H9 (cell line): ENCODE measurements at regions not wholly inside any gene's neighbourhood (a gene's known extent, or its start where the extent isn't known, plus 50 kb on each side); places are given as distances from the start of the nearest gene placed in this dataset.

ENCODE experiments used
- DNase-seq: peaks from one replicate; pipeline ENCODE4 v3.0.0-alpha.2; 2017
- H2AFZ ChIP-seq: one replicate; pipeline ENCODE4 v1.6.1; 2013; ENCODE audit warnings: mild to moderate bottlenecking, low read length, control low read depth, moderate library complexity
- H2AK5ac ChIP-seq: 2 replicates; pipeline ENCODE4 v1.6.1; 2013; ENCODE audit warnings: low read length, control low read depth, mixed read lengths; ENCODE audit not compliant: insufficient read length
- H2BK120ac ChIP-seq: one replicate; pipeline ENCODE4 v1.6.1; 2013; ENCODE audit warnings: low read depth, mild to moderate bottlenecking, low read length, control low read depth, inconsistent platforms; ENCODE audit not compliant: poor library complexity, severe bottlenecking
- H2BK12ac ChIP-seq: 2 replicates; pipeline ENCODE4 v1.6.1; 2013; ENCODE audit warnings: low read length, control low read depth, mixed read lengths, low read depth; ENCODE audit not compliant: insufficient read length
- H2BK15ac ChIP-seq: 2 replicates; pipeline ENCODE4 v1.6.1; 2013; ENCODE audit warnings: low read depth, low read length, control low read depth
- H2BK20ac ChIP-seq: one replicate; pipeline ENCODE4 v1.6.1; 2013; ENCODE audit warnings: low read depth, mild to moderate bottlenecking, low read length, control low read depth, inconsistent platforms; ENCODE audit not compliant: poor library complexity, severe bottlenecking
- H2BK5ac ChIP-seq: 2 replicates; pipeline ENCODE4 v1.6.1; 2013; ENCODE audit warnings: low read length, control low read depth, mixed read lengths; ENCODE audit not compliant: insufficient read length
- H3K14ac ChIP-seq: 2 replicates; pipeline ENCODE4 v1.6.1; 2013; ENCODE audit warnings: low read length, control low read depth; ENCODE audit not compliant: insufficient read depth
- H3K18ac ChIP-seq: 2 replicates; pipeline ENCODE4 v1.6.1; 2013; ENCODE audit warnings: low read depth, mild to moderate bottlenecking, mixed read lengths, low read length, control low read depth; ENCODE audit not compliant: insufficient read length
- H3K23ac ChIP-seq: 2 replicates; pipeline ENCODE4 v1.6.1; 2013; ENCODE audit warnings: low read length, control low read depth, mixed read lengths, low read depth; ENCODE audit not compliant: insufficient read length
- H3K23me2 ChIP-seq: 2 replicates; pipeline ENCODE4 v1.6.1; 2013; ENCODE audit warnings: low read depth, mild to moderate bottlenecking, mixed read lengths, low read length, control low read depth; ENCODE audit not compliant: insufficient read length, poor library complexity, severe bottlenecking
- H3K27ac ChIP-seq: 2 replicates; pipeline ENCODE4 v1.5.1; 2013; ENCODE audit warnings: low read length, control low read depth, mixed read lengths, low read depth; ENCODE audit not compliant: insufficient read length
- H3K27me3 ChIP-seq: 2 replicates; pipeline ENCODE4 v1.6.1; 2013; ENCODE audit warnings: low read length, control low read depth, inconsistent platforms; ENCODE audit not compliant: insufficient read depth
- H3K4ac ChIP-seq: 2 replicates; pipeline ENCODE4 v1.6.1; 2013; ENCODE audit warnings: low read depth, mild to moderate bottlenecking, control low read depth, inconsistent platforms, low read length, moderate library complexity
- H3K4me1 ChIP-seq: 2 replicates; pipeline ENCODE4 v1.6.1; 2013; ENCODE audit warnings: low read length, control low read depth, inconsistent platforms; ENCODE audit not compliant: insufficient read depth
- H3K4me2 ChIP-seq: 2 replicates; pipeline ENCODE4 v1.6.1; 2013; ENCODE audit warnings: low read length, control low read depth, mixed read lengths; ENCODE audit not compliant: insufficient read length, insufficient read depth
- H3K56ac ChIP-seq: 2 replicates; pipeline ENCODE4 v1.6.1; 2013; ENCODE audit warnings: low read depth, mild to moderate bottlenecking, mixed read lengths, low read length, control low read depth; ENCODE audit not compliant: insufficient read length
- H3K79me1 ChIP-seq: 2 replicates; pipeline ENCODE4 v1.6.1; 2013; ENCODE audit warnings: low read depth, mild to moderate bottlenecking, moderate library complexity, low read length, control low read depth, inconsistent platforms; ENCODE audit not compliant: insufficient read depth, poor library complexity, severe bottlenecking
- H3K79me2 ChIP-seq: 2 replicates; pipeline ENCODE4 v1.6.1; 2013; ENCODE audit warnings: low read length, control low read depth, inconsistent platforms; ENCODE audit not compliant: insufficient read depth
- H3K9ac ChIP-seq: 2 replicates; pipeline ENCODE4 v1.6.1; 2013; ENCODE audit warnings: low read length, control low read depth, mixed read lengths; ENCODE audit not compliant: insufficient read length; ENCODE audit errors: extremely low read depth
- H3K9me3 ChIP-seq: one replicate; pipeline ENCODE4 v1.6.1; 2013; ENCODE audit warnings: low read depth, low read length, inconsistent platforms; ENCODE audit not compliant: control insufficient read depth
- H3T11ph ChIP-seq: one replicate; pipeline ENCODE4 v1.6.1; 2013; ENCODE audit warnings: mild to moderate bottlenecking, low read length, control low read depth, inconsistent platforms
- H4K20me1 ChIP-seq: one replicate; pipeline ENCODE4 v1.6.1; 2013; ENCODE audit not compliant: control insufficient read depth, insufficient read length, insufficient read depth
- H4K5ac ChIP-seq: 2 replicates; pipeline ENCODE4 v1.6.1; 2013; ENCODE audit warnings: low read depth, mild to moderate bottlenecking, mixed read lengths, low read length, control low read depth; ENCODE audit not compliant: insufficient read length
- H4K8ac ChIP-seq: replicated peaks from 2 replicates; pipeline ENCODE4 v1.6.1; 2013; ENCODE audit warnings: low read length, control low read depth, mixed read lengths, low read depth; ENCODE audit not compliant: insufficient read length
- H4K91ac ChIP-seq: 2 replicates; pipeline ENCODE4 v1.6.1; 2013; ENCODE audit warnings: low read depth, mild to moderate bottlenecking, moderate library complexity, mixed read lengths, low read length, control low read depth; ENCODE audit not compliant: insufficient read length
- H3K27ac Mint-ChIP-seq, 3 experiments: 2 replicates in 2 of 3; 3 replicates in 1 of 3; pipeline ENCODE4 v1.8.0; 2020 to 2021; ENCODE audit warnings: mixed read lengths in 3 of 3, mild to moderate bottlenecking in 1 of 3, moderate library complexity in 1 of 3
- H3K27me3 Mint-ChIP-seq: 2 replicates; pipeline ENCODE4 v1.8.0; 2021; ENCODE audit warnings: low read depth, mild to moderate bottlenecking, moderate library complexity, mixed read lengths
- H3K36me3 Mint-ChIP-seq, 3 experiments: 2 replicates in 2 of 3; 3 replicates in 1 of 3; pipeline ENCODE4 v1.8.0; 2020 to 2021; ENCODE audit warnings: low read depth in 3 of 3, mixed read lengths in 3 of 3; ENCODE audit not compliant: insufficient read depth in 1 of 3
- H3K4me1 Mint-ChIP-seq, 2 experiments: 2 replicates each; pipeline ENCODE4 v1.8.0; 2020; ENCODE audit warnings: mixed read lengths in 2 of 2
- H3K4me3 Mint-ChIP-seq, 2 experiments: 2 replicates in 1 of 2; 3 replicates in 1 of 2; pipeline ENCODE4 v1.8.0; 2020 to 2021; ENCODE audit warnings: mild to moderate bottlenecking in 2 of 2, mixed read lengths in 2 of 2, moderate library complexity in 1 of 2
- H3K9me3 Mint-ChIP-seq, 2 experiments: 2 replicates in 1 of 2; 3 replicates in 1 of 2; pipeline ENCODE4 v1.8.0; 2020; ENCODE audit warnings: mild to moderate bottlenecking in 2 of 2, mixed read lengths in 2 of 2, moderate library complexity in 1 of 2
- WGBS: extraction: QIAGEN DNeasy Blood & Tissue Kit; methylation state at CpG from one replicate; pipeline ENCODE4 v1.1.7; 2013; ENCODE audit warnings: missing lambda C conversion rate, low lambda C conversion rate, mixed read lengths; ENCODE audit not compliant: insufficient read length; ENCODE audit errors: extremely low coverage; 5-methylcytosine and 5-hydroxymethylcytosine counted together
- TF ChIP-seq, protein P1 (sequence below): fragments of 200-600 bp; sonication (generic); conservative IDR thresholded peaks from 3 replicates; pipeline ENCODE4 v1.8.0; 2021; ENCODE audit warnings: antibody characterized with exemption, mild to moderate bottlenecking

DNA sequence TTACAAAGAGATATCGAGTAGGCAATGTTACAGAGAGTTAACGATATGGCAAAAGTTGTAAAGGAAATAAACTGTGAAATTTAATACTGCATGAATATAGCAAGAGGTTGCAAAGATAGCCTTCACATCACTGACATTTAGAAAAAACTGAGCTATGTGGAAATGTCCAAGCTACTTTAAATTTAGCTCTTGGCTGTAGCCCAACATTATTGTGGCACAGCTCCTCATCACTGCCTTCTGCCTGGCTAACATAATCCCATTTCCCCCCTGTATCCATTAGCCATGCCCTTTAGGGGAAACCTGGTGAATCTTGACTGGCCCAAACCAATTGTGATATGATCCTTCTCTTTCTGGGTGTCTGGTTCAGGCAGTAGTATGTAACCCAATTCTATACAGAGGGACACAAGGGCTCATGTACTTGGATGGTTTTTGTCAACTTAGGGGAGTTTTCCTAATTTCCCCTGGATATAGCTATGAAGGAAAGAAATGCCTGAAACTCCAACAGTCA is 115.4 kb downstream of the PFDN4 start:
- Histone ChIP-seq H3K14ac (no peak overlapping the region), H3K27ac (no peak overlapping the region), H3K79me2 (no peaks in the 10 kb centered on the region), H3K27me3 (no peaks in the 10 kb centered on the region), H3K79me1 (no peaks in the 10 kb centered on the region), H3K9ac (no peak overlapping the region), H4K91ac (no peak overlapping the region), H3K23me2 (no peaks in the 10 kb centered on the region), H2BK12ac (no peak overlapping the region), H3T11ph (no peak overlapping the region), H3K4me2 (no peak overlapping the region), H2BK15ac (no peak overlapping the region), H3K23ac (no peak overlapping the region), H2AFZ (no peak overlapping the region), H4K20me1 (no peaks in the 10 kb centered on the region), H2BK5ac (no peak overlapping the region), H3K4me1 (no peaks in the 10 kb centered on the region), H2AK5ac (no peak overlapping the region), H3K56ac (no peak overlapping the region), H3K18ac (no peak overlapping the region), H4K5ac (no peak overlapping the region), H2BK20ac (no peak overlapping the region), H2BK120ac (no peak overlapping the region), H3K4ac (no peak overlapping the region), H3K9me3 (no peaks in the 10 kb centered on the region), H4K8ac (no peak overlapping the region)
- no peak for DNase-seq
- Mint-ChIP-seq H3K9me3 (no peaks in the 10 kb centered on the region), H3K27me3 (no peaks in the 10 kb centered on the region), H3K4me1 (no peaks in the 10 kb centered on the region), H3K27ac (no peak overlapping the region), H3K36me3 (no peaks in the 10 kb centered on the region), H3K4me3 (no peak overlapping the region)
- 100% methylated on average over 1 of the region's 2 CpGs for WGBS
- TF ChIP-seq, protein P1, sequence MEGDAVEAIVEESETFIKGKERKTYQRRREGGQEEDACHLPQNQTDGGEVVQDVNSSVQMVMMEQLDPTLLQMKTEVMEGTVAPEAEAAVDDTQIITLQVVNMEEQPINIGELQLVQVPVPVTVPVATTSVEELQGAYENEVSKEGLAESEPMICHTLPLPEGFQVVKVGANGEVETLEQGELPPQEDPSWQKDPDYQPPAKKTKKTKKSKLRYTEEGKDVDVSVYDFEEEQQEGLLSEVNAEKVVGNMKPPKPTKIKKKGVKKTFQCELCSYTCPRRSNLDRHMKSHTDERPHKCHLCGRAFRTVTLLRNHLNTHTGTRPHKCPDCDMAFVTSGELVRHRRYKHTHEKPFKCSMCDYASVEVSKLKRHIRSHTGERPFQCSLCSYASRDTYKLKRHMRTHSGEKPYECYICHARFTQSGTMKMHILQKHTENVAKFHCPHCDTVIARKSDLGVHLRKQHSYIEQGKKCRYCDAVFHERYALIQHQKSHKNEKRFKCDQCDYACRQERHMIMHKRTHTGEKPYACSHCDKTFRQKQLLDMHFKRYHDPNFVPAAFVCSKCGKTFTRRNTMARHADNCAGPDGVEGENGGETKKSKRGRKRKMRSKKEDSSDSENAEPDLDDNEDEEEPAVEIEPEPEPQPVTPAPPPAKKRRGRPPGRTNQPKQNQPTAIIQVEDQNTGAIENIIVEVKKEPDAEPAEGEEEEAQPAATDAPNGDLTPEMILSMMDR, result no peak
